HG02884 (cell line): ENCODE measurements at regions not wholly inside any gene's neighbourhood (a gene's known extent, or its start where the extent isn't known, plus 50 kb on each side); places are given as distances from the start of the nearest gene placed in this dataset.

Experiments
- ATAC-seq: cut with Tn5 transposase; IDR thresholded peaks from one replicate; pipeline ENCODE4 v1.9.1; 2021; ENCODE audit warnings: mild to moderate bottlenecking, moderate library complexity; ENCODE audit not compliant: unreplicated experiment

DNA sequence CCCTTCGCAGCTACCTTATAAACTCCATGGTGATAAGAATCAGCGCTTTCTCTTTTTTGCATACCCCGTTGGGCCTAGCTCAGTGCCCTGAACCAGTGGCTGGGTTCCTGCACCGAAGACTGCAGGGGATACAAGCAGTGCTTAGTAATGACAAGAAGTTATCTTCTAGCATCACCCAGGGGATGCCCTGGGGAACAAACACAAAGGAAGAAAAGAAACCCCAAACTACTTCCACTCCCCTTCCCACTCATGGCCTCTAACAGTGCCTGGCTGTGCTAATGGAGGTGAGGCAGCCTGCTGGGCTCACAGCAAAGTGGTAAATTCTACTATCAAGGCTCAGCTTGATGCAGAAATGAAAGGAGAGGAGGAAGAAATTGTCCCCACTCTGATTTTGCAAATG lies 314.7 kb downstream of the TXNL1 start:
- ATAC-seq, result no peak

GRCh38 chr18:56322406-56322805 lies 316.0 kb downstream of the TXNL1 start:
- ATAC-seq, result no peak

- ATAC-seq, result no peak
Measured at GRCh38 chr18:56321470-56321869, 316.9 kb downstream of the TXNL1 start.

DNA sequence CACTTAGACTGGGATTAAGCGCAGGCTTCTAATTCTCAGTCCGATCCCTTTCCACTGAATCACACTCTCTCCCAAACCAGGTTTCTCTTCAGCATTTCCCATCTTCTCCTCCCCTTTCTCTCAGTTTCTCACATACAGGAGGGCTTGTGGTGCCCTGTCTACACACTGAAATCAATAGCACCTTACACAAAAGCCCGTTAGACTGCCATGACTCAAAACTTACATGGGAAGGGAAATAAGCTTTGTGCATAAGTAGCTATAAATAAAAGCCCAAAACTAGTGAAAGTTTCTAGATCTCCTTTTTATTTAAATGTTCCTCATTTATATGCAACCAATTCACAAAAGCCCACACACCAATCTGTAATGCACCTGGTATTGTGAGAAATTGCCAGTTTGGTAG lies 318.4 kb downstream of the TXNL1 start:
- peak; percentile 55 for ATAC-seq

DNA sequence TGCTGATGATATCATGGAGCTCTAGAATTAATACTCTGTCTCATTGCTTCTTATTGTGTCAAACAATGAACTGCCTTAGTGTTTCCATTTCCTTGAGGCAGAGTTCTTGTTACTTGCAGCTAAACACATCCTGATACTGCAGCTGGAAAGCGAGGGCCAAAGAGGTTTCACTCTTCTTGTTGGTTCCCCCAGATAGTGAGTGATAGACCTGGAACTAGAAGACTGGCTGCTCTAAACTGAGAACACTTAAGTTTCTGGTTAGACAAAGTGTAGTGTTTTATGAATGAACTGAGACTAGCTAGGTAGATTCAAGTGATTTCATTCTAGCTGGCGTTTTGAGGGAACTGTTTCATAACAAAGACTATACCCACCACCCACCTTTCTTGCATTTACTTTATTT lies 321.7 kb downstream of the TXNL1 start:
- no peak for ATAC-seq

- no peak for ATAC-seq
Measured at GRCh38 chr18:56315363-56315762, 323.0 kb downstream of the TXNL1 start.

DNA sequence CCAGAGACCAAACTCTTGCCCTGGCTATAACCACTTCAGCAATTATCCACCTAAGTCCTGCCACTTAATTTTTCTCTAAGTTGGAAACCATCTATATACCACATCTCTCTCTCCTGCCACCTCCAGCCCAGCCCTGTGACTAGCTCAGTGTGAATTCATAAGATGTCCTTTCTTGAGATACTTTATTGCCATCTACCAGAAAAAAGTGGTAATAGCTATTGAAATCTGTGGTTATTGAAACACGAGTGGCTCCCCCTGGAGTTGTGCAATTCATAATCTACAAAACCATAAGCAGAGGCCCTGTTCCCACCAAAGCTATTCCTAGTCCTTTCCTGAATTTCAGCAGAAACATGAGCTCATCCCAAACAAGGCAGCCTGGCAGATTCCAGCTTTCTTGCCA lies 324.0 kb downstream of the TXNL1 start:
- ATAC-seq, result no peak

DNA sequence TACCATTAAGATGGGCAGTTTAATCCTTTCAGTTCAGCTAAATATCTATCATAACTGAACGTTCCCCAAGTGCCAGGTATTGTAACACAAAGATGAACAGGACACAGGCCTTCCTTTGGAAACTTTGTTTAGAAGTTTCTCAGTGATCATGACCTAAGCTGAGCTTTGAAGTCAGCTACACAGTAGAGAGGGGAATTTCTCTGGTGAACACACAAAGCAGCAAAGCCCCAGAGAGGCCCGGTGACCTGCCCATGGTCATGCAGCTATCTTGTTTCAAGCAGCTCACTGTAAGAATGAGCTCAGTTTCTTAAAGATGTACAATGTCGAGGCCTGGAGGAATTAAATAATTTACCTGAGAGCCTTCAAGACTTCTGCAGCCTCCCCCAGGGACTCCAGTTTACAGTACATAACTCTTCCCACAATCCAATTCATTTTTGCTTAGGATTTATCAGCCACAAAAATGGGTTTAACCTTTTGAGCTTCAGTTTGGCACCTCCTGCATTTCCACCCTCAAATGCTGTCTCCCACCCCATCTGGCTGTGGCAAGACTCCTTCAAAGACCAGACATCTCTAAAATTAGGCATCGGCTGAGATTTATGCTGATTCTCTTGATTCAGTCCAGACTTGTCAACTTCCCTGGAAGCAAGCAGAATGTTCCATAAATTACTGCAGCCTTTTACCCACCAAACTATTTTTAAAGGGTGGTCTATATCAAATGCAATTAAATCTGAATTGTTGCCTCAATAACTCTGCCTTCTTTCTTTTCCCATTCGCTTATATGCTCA lies 325.6 kb downstream of the TXNL1 start:
- ATAC-seq, result no peak

DNA sequence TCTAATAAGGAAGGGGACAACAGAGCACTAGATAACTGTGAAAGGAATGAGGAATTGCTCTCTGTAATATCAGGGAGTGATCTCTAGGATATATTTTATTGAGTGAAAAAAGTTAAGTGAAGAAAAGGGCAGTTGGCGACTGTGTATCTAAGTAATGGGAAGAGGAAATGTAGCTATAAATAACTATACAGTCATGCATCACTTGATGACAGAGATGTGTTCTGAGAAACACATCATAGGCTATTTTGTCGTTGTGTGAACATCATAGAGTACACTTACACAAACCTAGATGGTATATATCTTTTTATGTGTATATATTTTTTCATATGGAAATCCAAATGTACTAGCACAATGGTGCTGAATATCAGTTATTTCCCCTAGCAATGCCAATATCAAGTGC lies 329.3 kb downstream of the TXNL1 start:
- ATAC-seq, result no peak

GRCh38 chr18:56307354-56308170 lies 330.8 kb downstream of the TXNL1 start:
- ATAC-seq, result no peak

DNA sequence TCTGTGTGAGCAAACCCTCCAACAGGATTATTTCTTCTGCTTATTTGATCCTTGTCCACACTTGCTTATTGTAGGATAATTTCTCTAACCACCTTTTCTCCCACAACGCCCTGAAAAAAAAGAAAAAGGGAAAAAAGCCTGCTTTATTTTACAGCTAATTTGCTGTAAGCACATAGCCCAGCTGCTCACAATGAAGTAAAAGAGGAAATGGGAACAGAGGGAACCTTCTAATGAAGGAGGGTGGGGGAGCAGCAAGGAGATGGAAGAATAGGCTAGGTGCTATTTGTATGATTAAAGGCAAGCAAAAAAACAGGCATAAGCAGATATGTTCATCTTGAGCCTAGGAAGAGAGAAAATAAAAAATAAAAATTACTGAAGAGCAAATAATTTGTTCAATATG lies 331.6 kb downstream of the TXNL1 start:
- ATAC-seq, result no peak

- no peak for ATAC-seq
Measured at GRCh38 chr18:56305583-56305982, 332.8 kb downstream of the TXNL1 start.

- no peak for ATAC-seq
Measured at GRCh38 chr18:56302156-56302555, 336.2 kb downstream of the TXNL1 start.

DNA sequence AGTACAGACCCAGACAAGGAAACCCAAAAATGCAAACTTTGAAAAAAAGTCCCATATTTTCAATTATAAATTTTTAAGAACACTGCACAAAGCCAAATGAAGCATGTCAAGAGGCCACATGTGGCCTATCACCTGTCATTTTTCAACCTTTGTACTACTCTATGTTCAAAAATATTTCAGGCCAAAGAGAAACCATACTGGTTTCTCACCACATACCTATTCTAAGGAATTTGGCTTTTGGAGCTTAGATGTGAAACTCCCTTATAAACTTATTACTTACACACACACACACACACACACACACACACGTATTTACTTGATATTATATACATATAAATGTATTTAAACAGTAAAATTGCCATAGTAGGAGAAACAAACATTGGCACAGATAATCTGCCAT lies 338.7 kb downstream of the TXNL1 start:
- no peak for ATAC-seq

GRCh38 chr18:56298935-56299334 lies 339.5 kb downstream of the TXNL1 start:
- ATAC-seq, result no peak

DNA sequence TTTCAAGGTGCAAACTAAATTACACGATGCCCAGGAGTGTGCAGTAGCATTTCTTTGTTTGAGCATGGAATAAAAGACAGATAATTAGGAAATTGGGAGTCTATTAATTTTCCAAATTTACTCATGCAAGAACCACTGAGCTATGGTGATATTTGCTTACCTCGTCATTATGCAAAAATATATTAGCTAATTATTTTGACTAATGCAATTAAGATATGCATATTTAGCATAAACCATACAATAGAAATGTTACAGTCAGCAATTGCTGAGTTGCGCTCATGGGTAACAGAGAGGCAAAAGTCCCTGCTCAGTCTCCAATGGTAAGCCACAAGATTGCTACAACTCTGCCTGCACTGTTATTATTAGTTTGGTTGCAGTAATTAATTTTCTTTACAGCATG lies 342.0 kb downstream of the TXNL1 start:
- no peak for ATAC-seq

GRCh38 chr18:56294484-56295183 lies 343.8 kb downstream of the TXNL1 start:
- ATAC-seq, result peak; percentile 49

GRCh38 chr18:56291294-56291693 lies 347.1 kb downstream of the TXNL1 start:
- ATAC-seq, result no peak

DNA sequence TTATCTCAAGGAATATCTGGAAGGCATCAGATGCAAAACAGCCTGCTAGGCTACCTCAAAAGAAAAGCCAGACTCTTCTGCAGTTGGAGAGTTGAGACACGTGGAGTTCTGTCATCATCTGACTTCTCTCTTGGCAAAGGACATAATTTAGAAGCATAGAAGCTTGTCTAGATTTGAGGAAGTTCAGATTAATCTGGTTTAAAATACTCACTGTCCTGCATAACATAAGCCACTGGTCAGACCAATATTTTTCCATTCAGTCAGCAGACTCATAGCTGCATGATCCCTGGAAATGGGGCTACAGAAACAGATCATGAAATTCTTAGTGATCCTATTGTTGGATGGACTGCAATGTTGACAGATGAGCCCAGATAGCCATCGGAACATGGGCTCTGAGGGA lies 349.0 kb downstream of the TXNL1 start:
- no peak for ATAC-seq

DNA sequence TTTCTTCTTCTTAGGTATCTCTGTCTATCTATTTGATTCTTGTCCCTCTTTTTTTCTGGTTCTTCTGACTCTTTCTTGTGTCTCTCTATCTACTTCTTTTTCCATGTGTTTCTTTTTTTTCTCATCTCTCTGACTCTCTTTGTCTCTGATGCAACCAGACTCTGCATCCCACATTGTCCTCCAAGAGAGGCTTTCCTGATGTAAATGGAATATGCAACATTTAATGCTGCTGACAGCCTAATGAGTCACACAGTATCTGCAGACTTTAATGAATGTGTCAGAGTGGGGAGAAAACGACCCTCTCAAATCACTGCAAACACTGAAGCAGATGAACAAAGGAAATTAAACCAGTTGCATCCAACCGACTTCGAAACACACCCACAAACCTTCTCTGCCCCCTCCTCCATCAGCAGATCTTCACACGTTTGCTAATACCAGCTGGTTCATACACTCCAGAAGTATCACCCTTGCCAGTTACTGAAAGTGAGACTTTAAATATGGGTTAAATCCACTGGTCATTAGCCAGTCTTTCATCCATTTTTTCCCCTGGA lies 351.5 kb downstream of the TXNL1 start:
- no peak for ATAC-seq

DNA sequence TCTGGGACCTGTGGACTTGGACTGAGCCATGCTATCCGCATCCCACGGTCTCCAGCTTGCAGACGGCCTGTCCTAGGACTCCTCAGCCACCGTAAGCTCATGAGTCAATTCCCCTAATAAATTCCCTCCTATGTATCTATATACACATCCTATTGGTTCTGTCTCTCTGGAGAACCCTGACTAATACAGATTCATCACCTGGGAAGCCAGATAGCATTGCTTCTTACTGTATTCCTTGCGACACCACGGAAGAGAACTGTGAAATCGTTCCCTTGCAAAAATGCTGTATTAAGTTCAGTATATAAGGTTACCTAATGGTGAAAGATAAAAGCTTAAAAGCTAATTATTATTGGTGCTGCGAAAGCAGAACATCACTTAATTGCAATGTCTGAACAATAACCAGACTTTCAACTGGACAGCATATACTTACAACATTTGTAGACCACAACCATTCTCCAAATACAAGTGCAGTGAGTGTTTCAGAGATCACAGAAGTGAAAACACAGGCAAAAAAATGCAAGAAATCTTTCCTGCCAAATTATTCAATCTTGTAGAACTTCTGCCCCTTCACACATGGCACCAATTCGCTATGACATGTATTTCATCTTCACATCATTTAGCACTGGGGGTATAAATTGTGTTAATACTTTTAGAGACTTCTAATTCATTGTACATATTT lies 352.9 kb downstream of the TXNL1 start:
- ATAC-seq, result no peak
